ELF-1 (cell line): ENCODE measurements at regions not wholly inside any gene's neighbourhood (a gene's known extent, or its start where the extent isn't known, plus 50 kb on each side); places are given as distances from the start of the nearest gene placed in this dataset.
"Not testable (repeated sequence)": the region's sequence is repeated elsewhere in the genome, so short reads cannot be mapped to it uniquely, and the experiment has no call there.

ENCODE experiments used
- DNase-seq: peaks from one replicate; pipeline ENCODE4 v3.0.0-alpha.2; 2016; ENCODE audit warnings: low read depth, low spot score

DNA sequence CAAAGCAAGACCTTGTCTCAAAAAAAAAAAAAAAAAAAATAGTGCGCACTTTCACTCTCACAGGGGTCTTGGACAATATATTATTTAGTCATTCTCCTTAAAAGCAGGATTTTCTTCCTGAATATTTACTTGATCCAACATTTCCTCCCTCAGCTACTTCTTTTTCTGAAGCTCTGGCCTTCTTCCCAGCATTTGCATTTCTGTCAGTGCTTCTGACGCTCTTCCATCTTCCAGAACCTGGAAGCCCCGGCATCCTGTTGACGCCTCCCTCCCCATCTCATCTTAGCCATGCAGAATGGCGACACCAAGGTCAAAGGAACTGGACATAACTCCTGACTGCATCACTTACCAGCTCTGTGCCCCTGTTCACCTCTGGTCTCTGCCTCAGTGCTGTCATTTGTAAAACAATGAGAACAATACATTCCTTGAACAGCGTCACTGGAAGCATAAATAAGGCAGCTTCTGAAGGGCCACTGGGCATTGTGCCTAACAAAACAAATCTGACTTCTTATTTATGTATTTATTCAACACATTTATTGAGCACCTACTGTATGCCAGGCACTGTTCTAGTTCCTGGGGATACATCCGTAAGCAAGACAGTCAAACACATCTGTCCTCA, 90.9 kb upstream of the MDM1 start:
- DNase-seq, result no peak

- DNase-seq, result no peak
Observed at GRCh38 chr12:68425998-68426397, 93.8 kb upstream of the MDM1 start.

DNA sequence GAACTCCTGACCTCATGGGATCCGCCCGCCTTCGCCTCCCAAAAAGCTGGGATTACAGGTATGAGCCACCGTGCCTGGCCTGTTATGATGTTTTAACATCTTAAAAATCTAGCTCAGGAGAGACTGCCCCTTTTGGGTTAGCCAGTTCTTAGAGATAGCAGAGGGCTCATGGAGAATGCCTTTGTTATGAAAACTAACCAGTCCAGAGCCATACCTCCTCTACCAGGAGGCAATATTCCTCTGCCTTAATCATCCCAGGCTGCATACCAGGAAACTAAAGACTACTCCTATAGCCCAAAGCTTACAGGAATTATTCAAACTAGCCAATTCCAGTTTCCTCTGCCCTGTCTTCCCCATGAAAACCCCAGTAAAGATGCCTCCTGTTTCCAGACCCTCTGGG, 96.0 kb upstream of the MDM1 start:
- peak; percentile 79 for DNase-seq

GRCh38 chr12:68428724-68429501, 96.8 kb upstream of the MDM1 start:
- peak; percentile 39 for DNase-seq

DNA sequence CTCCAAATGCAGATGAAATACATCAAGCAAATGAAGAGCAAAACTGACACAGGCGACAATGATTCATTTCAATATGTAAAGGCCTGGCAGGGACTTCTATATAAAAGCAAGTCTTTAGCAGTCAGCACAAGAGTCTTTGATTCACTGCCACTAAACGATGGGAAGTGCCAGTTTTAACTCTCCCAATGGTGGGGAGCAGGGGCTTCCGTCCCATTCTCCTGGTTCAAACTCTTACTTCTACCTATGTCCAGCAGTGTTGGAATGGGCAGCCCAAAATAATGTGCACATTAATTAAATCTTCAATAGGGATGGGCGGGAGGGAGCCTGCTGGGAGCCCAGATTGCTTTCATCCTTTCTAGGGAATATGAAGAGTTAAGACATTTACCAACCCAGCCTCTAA, 97.5 kb upstream of the MDM1 start:
- DNase-seq, result no peak

DNA sequence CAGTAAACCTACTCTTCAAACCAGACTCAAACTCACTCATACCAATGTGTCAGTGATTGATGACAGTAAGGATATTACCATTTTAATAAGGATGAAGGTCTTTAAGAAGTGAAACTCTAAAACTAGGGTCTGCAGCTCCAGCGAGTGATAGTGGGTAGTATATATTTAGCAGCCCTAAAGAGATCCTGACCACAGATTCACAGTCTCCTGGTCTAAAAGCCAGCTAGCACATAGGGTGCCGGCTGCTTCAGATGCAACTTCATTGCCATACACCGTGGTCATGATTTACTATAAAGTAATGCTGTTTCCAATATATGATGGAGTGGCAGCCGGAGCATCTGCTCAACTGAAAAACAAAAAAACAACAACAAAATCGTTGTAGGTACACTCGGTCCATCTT, 99.6 kb upstream of the MDM1 start:
- no peak for DNase-seq

DNA sequence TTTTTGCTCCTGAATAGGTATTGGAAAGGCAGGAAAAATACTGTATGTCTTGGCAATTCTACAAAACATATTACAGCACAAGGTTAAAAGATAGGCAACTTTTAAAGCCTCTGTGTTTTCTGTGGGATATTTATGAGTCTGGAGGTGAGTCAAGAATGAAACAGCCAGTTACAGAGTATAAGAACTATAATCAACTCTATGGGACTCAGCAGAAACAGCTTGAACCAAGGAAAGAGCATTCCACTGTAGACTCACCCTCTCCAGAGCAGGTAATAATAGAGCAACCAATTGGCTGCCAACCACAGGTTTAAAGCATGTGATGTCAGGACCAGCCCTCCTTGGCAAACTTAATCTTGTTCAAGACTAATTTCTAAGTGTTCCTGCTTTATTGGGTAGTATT, 100.5 kb upstream of the MDM1 start:
- no peak for DNase-seq

GRCh38 chr12:68434391-68435298, 102.5 kb upstream of the MDM1 start:
- DNase-seq, result no peak

DNA sequence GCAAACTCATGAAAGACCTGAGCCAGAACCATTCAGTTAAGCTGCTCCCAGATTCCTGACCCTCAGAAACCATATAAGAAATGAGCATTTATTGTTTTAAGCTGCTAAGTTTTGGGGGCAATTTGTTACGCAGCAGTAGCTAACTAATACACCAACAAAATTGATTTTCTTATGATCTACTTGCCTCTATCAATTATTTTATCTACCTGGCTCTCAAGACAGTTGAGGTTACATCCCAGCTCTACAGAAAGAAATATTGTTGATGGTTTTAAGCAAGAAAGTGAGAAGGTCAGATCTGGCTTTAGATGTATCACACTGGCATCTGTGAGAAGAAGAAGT, 103.1 kb upstream of the MDM1 start:
- no peak for DNase-seq

DNA sequence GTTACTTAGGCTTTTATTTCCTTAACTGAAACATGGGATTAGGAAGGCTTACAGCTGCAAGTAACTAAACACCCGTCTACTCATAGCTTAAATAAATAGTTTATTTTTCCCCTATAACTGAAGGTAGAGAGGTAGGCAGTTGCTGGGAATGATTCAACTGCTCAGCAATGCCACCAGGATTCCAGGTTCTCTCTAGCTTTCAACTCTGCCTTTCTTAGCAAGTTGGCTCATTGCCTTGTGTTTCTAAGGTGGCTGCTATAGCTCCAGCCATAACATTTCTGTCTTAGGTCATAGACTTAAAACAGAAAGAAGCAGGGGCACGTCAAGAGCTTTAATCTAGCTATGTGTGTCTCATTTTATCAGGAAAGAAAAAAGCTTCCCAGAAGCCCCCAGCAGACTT, 103.7 kb upstream of the MDM1 start:
- DNase-seq, result no peak

GRCh38 chr12:68438601-68439000, 106.4 kb upstream of the MDM1 start:
- no peak for DNase-seq

DNA sequence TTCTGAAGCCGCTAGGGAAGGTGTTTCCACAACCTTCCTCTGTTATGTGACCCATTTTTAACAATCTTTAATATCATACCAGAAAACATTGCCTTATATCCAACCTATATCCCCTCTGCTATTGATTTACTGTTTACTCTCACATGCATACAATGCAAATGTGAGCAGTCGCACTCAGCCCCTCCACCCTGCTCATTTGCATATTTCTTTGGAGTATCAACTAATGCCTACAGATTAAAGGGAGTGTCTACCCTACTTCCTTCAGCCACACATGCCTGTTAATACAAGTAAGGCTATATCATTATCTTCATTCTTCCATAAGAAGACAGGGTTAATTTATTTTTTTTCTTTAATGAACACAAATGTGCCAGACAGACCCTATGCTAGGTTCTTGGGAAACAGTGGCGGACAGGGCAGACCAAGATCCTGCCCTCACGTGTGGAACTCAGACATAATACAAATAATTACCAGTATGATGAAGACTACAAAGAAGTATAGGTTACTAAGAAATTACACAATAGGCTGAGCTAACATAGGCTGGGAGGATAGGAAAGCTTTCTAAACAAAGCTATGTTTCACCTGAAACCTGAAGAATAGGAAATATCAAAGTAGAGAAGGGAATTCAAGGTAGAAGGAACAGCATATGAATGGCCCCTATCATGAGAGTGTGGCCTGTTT, 107.3 kb upstream of the MDM1 start:
- DNase-seq, result no peak

DNA sequence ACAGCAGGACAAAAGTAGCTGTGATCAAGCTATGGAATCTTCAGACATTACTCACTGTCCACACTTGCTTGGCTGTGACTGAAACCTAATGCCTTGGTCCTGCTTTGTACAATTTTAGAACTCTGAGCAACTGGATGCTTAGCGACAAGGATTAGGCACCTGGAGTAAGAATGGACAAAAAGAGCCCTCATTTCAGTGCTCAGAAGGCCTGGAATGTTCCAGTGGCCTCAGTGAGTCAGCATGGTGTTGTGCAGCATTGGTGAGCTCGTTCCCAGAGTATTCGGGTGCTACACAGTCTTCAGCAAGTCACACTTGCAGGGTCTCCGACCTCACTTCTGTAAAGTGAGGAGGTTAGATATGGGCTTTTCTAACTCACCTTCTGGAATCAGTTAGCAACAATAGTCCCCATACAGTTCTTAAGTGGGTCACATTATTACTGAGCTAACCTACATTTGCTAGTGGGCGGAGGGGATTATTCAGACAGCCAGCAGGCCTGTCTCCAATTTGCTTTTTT, 108.0 kb upstream of the MDM1 start:
- peak; percentile 43 for DNase-seq

DNA sequence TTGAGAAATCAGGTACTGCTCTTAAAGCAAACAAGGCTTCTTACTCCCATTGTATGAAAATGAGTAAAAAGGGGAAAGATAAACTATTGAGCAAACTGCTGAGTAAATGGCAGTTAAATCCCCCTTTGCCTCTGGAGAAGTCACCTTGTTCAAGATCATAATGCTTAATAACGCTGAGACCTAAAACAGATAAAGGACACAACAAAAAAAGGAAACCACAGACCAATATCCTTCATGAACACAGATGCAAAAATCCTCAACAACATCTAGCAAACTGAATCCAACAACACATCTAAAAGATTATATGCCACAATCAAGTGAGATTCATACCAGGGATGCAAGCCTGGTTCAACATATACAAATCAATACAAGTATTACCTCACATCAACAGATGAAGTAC, 109.0 kb upstream of the MDM1 start:
- DNase-seq, result no peak

DNA sequence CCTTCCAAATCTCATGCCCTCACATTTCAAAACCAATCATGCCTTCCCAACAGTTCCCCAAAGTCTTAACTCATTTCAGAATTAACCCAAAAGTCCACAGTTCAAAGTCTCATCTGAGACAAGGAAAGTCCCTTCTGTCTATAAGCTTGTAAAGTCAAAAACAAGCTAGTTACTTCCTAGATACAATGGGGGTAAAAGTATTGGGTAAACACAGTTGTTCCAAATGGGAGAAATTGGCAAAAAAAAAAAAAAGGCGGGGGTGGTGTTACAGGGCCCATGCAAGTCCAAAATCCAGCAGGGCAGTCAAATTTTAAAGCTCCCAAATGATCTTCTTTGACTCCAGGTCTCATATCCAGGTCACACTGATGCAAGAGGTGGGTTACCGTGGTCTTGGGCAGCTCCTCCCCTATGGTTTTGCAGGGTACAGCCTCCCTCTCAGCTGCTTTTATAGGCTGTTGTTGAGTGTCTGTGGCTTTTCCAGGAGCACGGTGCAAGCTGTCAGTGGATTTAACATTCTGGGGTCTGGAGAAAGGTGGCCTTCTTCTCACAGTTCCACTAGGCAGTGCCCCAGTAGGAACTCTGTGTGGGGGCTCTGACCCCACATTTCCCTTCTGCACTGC, 110.3 kb upstream of the MDM1 start:
- not testable (repeated sequence) for DNase-seq

- DNase-seq, result not testable (repeated sequence)
Observed at GRCh38 chr12:68443695-68444094, 111.5 kb upstream of the MDM1 start.

DNA sequence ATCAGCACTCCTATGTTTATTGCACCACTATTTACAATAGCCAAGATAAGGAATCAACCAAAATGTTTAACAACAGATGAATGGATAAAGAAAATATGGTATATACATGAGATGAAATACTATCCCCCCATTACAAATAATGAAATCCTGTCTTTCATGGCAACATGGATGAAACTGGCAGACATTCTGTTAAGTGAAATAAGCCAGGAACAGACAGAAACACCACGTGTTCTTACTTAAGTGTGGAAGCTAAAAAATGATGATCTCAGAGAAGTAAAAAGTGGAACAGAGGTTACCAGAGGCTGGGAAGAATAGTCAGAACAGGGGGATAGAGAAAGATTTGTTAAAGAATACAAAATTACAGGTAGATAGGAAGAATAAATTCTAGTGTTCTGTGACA, 113.7 kb upstream of the MDM1 start:
- DNase-seq, result no peak

- DNase-seq, result no peak
Observed at GRCh38 chr12:68446384-68446783, 114.2 kb upstream of the MDM1 start.

DNA sequence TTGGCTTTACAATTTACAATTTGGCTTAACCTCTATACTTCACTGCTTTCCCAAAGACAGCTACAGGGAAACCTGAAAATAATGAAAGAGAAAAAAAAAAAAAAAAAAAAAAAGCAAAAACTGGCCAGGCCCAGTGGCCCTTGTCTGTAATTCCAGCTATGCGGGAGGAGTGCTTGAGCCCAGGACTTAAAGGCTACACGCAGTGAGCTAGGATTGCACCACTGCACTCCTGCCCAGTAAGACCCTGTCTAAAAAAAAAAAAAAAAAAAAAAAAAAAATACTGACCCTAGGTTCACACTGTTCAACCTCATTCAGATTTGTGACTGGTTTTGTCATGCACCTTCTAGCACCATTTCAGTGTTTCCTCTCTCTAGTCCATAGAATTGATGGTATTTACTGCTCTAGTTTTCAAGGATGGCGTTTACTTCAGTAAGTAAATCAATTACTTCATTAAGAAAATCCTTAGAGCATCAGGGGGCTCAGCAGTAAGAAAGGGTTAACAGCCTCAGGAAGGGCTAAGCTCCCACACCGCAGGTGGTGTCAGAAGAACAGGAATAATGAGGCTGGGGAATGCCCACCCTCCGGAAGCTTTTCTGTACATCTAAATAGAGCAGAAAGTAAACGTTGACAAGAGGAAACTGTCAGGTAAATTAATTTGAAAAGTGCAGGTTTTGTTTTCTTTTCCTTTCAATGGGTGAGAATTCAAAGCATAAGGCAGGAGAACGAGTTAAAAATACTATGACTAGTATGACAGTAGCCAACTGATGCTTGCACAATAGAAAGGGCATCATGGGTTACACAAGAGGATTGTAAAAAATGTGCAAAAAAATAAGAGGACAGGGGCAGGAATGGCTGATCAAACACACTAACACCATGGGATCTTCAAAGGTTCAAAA, 115.0 kb upstream of the MDM1 start:
- DNase-seq, result peak; percentile 74

- DNase-seq, result no peak
Observed at GRCh38 chr12:68447797-68448260, 115.7 kb upstream of the MDM1 start.
